Calu3 (cell line): ENCODE measurements at regions not wholly inside any gene's neighbourhood (a gene's known extent, or its start where the extent isn't known, plus 50 kb on each side); places are given as distances from the start of the nearest gene placed in this dataset.

Experiments used
- BruUV-seq: library from RNA; stranded (reverse); fragments of 400-500 nt; replicated peaks from 2 replicates; lab custom pipeline; 2021; lab: Mats Ljungman, UMichigan
- CTCF ChIA-PET: fragments of 300-600 bp; sonication (Branson Sonifier 250); formaldehyde crosslinking; loops from one replicate; lab custom pipeline; 2022; ENCODE audit warnings: antibody characterized with exemption; lab: Charles Lee
- DNase-seq: peaks from one replicate; pipeline ENCODE4 v3.0.0; 2022
- H3K27ac Mint-ChIP-seq: one replicate; pipeline ENCODE4 v1.8.0; 2022; ENCODE audit warnings: mixed read lengths; ENCODE audit not compliant: unreplicated experiment
- H3K27me3 Mint-ChIP-seq: one replicate; pipeline ENCODE4 v1.8.0; 2022; ENCODE audit warnings: mixed read lengths; ENCODE audit not compliant: unreplicated experiment
- H3K36me3 Mint-ChIP-seq: one replicate; pipeline ENCODE4 v1.8.0; 2022; ENCODE audit warnings: mild to moderate bottlenecking, moderate library complexity, mixed read lengths; ENCODE audit not compliant: insufficient read depth, unreplicated experiment
- H3K4me1 Mint-ChIP-seq: one replicate; pipeline ENCODE4 v1.8.0; 2022; ENCODE audit warnings: mild to moderate bottlenecking, low read depth, mixed read lengths; ENCODE audit not compliant: unreplicated experiment
- H3K4me3 Mint-ChIP-seq: one replicate; pipeline ENCODE4 v1.8.0; 2022; ENCODE audit warnings: mild to moderate bottlenecking, low read depth, moderate library complexity, mixed read lengths; ENCODE audit not compliant: unreplicated experiment
- H3K9me3 Mint-ChIP-seq: one replicate; pipeline ENCODE4 v1.8.0; 2022; ENCODE audit warnings: low read depth, mixed read lengths; ENCODE audit not compliant: unreplicated experiment
- intact Hi-C: fragments of 100-400 bp; cut with micrococcal nuclease; formaldehyde crosslinking; loops from one replicate; pipeline ENCODE4 v1.10.0; 2022; ENCODE audit not compliant: unreplicated experiment
- TF ChIP-seq, protein P1 (sequence below): fragments of 200-600 bp; IDR thresholded peaks from one replicate; pipeline ENCODE4 v1.8.0; 2022; ENCODE audit warnings: antibody characterized with exemption; ENCODE audit not compliant: unreplicated experiment

DNA sequence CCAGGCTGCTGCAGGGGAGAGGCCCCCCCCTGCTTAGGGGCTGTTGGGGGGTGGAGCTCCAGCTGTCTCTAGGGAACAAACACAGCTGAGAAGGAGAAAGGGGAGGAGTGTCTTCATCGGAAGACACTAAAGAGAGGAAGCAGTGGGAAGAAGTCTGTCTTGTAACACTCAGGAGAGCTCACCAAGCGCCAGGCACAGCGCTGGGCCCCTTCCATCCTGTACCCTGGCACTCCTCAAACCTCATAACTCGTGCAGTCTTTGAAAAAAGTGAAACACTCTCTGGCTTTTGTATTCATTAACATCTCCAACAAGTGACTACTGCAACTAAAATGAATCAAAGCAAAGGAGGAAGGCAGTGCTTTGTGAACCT, 67.4 kb upstream of the PRDM11 start:
- H3K4me3 Mint-ChIP-seq = no peak overlapping the region
- no peaks in the 10 kb centered on the region for H3K36me3 Mint-ChIP-seq
- no TSS peak for BruUV-seq
- H3K27ac Mint-ChIP-seq = no peak overlapping the region
- CTCF ChIA-PET = interaction anchor here (0.6 to 0.7 kb wide), 2 partner anchors 221 to 298 kb away, joined by 3 read pairs; no protein-coding TSS in a partner anchor
- DNase-seq = no peak
- intact Hi-C loops = no loop called here
- H3K27me3 Mint-ChIP-seq = peaks cover 82% of the 10 kb centered on the region
- no peaks in the 10 kb centered on the region for H3K4me1 Mint-ChIP-seq
- H3K9me3 Mint-ChIP-seq = no peaks in the 10 kb centered on the region
- TF ChIP-seq, protein P1, sequence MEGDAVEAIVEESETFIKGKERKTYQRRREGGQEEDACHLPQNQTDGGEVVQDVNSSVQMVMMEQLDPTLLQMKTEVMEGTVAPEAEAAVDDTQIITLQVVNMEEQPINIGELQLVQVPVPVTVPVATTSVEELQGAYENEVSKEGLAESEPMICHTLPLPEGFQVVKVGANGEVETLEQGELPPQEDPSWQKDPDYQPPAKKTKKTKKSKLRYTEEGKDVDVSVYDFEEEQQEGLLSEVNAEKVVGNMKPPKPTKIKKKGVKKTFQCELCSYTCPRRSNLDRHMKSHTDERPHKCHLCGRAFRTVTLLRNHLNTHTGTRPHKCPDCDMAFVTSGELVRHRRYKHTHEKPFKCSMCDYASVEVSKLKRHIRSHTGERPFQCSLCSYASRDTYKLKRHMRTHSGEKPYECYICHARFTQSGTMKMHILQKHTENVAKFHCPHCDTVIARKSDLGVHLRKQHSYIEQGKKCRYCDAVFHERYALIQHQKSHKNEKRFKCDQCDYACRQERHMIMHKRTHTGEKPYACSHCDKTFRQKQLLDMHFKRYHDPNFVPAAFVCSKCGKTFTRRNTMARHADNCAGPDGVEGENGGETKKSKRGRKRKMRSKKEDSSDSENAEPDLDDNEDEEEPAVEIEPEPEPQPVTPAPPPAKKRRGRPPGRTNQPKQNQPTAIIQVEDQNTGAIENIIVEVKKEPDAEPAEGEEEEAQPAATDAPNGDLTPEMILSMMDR = no peak

- TF ChIP-seq, protein P1 = no peak
- Mint-ChIP-seq H3K4me3 (no peak overlapping the region), H3K36me3 (no peaks in the 10 kb centered on the region), H3K27me3 (peaks cover 83% of the 10 kb centered on the region), H3K4me1 (no peaks in the 10 kb centered on the region), H3K27ac (no peak overlapping the region), H3K9me3 (no peaks in the 10 kb centered on the region)
- DNase-seq = no peak
- CTCF ChIA-PET = interaction anchor here (0.6 kb wide), 1 partner anchor 297 kb away, joined by 3 read pairs; no protein-coding TSS in a partner anchor
- intact Hi-C loops = no loop called here
- BruUV-seq = no TSS peak
These were observed 66.9 kb upstream of the PRDM11 start for GRCh38 chr11:45079567-45079942.

DNA sequence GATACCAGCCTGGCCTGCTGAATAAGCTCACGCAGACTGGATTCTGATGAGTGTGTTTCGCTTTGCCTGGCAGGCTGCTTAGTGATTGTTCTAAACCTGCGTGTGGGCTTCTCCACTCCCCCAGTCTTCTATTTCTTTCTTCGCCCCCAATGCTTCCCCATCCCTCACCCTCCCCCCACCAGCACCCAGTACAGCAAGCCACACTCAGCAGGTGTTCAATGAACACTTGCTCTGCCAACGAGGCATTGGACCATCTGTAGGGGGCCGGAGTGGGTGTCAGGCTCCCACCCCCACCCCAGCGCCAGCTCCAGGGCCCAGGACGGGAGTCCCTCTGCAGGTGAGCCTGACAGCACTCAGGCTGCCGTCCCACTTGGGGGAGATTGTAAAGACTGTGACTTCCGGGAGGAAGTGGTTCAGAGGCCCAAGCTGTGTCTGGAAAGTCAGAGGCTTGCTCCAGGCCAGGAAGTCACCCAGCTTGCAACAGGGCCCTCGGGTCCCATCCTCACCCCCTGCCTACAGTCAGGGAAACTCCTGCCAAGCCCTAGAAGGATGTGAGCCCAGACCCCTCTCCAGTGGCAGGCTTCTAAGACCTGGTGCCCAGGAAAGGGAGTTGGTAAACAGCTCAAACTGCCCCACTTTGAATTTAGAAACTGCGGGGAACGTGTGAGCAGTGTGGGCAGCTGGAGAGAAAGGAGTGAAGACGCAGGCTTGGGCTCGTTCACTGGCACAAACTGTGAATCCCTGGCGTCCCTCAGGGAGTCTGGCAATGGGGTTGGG, 66.3 kb upstream of the PRDM11 start:
- Mint-ChIP-seq H3K9me3 (no peaks in the 10 kb centered on the region), H3K4me3 (no peak overlapping the region), H3K36me3 (no peaks in the 10 kb centered on the region), H3K27me3 (peaks cover 83% of the 10 kb centered on the region), H3K4me1 (no peaks in the 10 kb centered on the region), H3K27ac (no peak overlapping the region)
- TF ChIP-seq, protein P1 = no peak
- DNase-seq = no peak
- intact Hi-C loops = no loop called here
- CTCF ChIA-PET = interaction anchor here (0.7 to 1.2 kb wide), 2 partner anchors 17 to 88 kb away, joined by 4 read pairs; no protein-coding TSS in a partner anchor
- no TSS peak for BruUV-seq

DNA sequence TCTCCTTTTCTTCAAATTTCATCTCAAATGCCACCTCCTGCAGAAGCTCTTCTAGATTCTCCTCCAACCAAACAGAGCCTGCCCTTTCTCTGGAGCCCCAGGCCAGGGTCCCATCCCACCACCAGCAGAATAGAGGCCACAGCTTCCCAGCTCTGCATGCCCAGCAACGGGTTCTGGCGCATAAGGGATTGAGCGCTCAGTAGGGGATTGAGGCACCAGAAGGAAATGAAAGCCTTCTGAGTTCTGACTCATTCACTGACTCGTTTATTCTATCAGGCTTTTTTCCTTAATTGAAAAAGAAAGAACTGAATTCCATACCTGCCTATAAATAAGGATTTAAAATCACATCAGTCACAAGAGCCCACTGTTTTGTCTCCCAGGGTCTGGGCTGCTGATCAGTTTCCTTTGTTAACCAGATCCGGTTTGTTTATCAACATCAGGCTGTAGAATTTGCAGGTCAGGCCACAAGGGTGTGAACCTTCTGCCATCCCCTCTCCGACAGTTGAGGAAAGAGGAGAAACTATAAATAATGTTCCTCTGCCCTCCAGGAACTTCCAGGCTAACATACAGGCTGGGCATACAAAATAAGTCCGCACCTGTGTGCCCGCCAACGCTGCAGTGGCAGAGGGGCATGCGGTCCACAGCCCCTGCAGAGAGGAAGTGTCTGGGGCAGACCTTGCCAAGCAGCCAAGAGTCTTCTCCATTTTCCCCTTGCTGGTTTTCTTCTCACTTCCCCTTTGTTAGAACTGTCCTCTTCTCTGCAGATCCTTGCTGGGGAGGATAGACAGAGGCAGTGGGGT, 63.5 kb upstream of the PRDM11 start:
- Mint-ChIP-seq H3K9me3 (no peaks in the 10 kb centered on the region), H3K4me3 (no peak overlapping the region), H3K27me3 (peaks cover 91% of the 10 kb centered on the region), H3K36me3 (no peaks in the 10 kb centered on the region), H3K27ac (no peak overlapping the region), H3K4me1 (no peaks in the 10 kb centered on the region)
- TF ChIP-seq, protein P1 = no peak
- no TSS peak for BruUV-seq
- no peak for DNase-seq
- intact Hi-C loops = no loop called here
- CTCF ChIA-PET = interaction anchor here (1.3 to 1.4 kb wide), 2 partner anchors 147 to 151 kb away, joined by 3 read pairs; no protein-coding TSS in a partner anchor
